SIG-M5 (cell line): ENCODE measurements at regions not wholly inside any gene's neighbourhood (a gene's known extent, or its start where the extent isn't known, plus 50 kb on each side); places are given as distances from the start of the nearest gene placed in this dataset.

Source experiments
- DNase-seq: peaks from one replicate; lab custom pipeline; 2025; lab: John Stamatoyannopoulos, UW

DNA sequence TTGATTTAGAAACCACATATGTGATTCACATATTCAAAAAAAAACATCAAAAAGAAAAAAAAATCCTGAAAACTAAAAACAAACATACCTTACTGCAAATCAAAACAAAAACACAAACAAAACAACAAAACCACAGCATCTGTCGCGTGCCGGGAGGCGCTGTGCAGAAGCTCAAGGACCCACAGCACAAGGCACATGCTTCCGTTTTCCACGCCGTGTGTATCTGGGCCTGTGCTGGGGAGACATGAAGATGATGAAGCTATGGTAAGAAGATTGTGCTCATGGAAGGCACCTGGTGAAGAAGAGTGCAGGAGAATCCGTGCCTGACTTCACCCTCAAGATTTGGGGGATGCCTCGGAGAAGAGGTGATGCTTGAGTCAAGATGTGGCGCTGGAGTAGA, 788.9 kb upstream of the ARRDC4 start:
- DNase-seq: no peak

GRCh38 chr15:97174886-97175540, 785.5 kb upstream of the ARRDC4 start:
- no peak for DNase-seq

GRCh38 chr15:97177151-97177577, 783.3 kb upstream of the ARRDC4 start:
- DNase-seq: no peak

- no peak for DNase-seq
Observed at GRCh38 chr15:97182581-97182980, 777.9 kb upstream of the ARRDC4 start.

- DNase-seq: no peak
Observed at GRCh38 chr15:97189162-97189780, 771.2 kb upstream of the ARRDC4 start.

DNA sequence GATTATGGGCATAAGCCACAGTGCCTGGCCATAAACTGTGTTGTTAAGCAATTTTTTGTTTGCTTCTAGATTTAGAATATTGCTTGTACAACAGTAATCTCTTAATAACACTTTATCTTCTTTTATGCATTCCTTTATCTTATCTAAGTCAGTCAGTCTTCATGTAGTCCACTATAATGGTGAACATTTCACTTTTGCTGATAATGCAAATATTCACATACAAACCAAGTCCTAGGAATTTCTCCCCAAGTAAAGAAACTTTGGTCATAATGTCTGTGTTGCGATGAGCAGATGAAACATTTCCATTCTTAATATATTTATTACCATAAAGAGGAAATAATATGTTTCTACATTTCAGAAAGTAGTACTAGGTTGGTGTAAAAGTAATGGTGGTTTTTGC, 765.8 kb upstream of the ARRDC4 start:
- DNase-seq: no peak

GRCh38 chr15:97196048-97197014, 764.2 kb upstream of the ARRDC4 start:
- DNase-seq: no peak

DNA sequence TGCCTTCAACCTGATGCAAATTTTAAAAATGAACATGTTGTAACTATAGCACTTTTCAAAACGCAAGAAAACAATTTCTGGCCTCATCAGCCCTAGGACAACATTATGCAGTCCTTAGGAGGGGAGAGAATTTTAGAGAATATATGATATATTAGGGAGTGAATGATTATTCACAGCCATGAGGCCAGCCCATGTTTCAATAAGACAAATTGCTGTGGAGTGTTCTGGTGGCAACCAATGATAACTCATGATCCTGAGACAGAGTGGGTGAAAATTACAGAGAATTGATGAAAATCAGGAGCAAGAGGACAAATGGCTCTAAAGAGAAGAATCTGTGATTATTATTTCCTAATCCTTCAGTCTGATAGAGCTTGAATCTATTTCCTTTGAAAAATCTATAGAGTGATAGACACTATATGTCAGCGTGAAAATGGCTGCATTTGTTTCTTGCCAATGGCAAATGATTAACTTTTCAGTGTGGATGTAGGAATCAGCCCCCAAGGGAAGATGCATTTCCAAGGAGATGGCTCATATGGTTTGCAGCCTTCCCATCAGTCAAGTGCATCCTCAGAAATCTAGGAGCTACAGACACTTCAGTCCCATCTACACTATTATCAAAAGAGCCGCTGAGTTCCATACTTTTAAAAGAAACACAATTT, 761.0 kb upstream of the ARRDC4 start:
- DNase-seq: no peak

- DNase-seq: no peak
Observed at GRCh38 chr15:97200161-97200560, 760.3 kb upstream of the ARRDC4 start.

- DNase-seq: no peak
Observed at GRCh38 chr15:97210277-97210676, 750.2 kb upstream of the ARRDC4 start.

DNA sequence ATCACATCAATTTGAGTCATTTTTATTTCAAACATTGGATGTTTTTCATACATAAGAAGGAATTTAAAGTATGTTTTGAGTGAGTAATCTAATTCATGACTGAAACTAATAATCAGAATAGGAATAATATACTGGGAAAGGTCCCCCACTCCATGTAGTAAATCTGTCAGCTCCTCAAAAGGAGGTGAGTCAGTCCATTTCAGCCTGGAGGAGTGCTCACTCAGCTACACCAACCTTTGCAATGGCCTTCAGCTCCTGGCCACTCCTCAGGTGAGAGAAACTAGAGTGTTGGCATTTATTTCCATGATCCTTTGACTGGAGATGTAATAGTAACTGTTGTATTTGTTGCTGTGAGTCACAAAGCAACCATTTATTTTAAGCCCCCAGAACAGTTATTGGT, 744.9 kb upstream of the ARRDC4 start:
- DNase-seq: no peak

GRCh38 chr15:97224191-97224641, 736.3 kb upstream of the ARRDC4 start:
- no peak for DNase-seq

DNA sequence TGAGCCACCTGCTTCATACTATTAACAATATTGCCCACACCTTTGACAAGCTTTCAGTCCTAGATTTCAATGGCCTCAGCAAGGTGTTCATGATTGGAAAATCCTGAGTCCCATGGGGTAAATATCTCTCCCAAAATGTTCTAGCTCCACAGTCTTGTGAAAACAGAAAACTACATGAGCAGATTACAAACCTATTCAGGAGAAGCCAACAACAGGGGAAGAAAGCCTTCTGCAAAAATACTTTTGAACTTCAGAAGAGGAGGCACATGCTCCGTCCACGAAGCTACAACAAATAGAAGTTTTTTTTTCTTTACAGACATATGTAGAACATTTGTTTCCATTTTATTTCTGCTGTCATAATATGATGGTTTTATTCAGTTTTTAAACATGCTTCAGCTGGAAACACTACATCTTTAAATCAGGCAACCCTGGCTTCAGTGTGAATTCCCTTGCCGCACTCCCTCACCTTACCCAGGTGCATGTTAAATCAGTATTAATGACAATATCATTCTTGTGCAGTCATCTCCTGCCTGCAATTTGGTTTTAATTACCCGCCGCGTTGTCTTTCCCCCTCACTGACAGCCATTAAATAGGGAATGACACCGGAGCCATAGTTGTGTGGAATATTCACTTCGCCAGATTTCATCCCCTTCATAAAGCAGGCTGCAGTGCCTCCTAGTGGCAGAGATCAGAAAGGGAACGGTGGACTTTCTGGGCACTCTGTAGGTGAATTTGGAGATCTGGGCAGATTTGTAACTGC, 725.5 kb upstream of the ARRDC4 start:
- no peak for DNase-seq

GRCh38 chr15:97235611-97235985, 724.9 kb upstream of the ARRDC4 start:
- DNase-seq: no peak

GRCh38 chr15:97236140-97236539, 724.4 kb upstream of the ARRDC4 start:
- DNase-seq: no peak

DNA sequence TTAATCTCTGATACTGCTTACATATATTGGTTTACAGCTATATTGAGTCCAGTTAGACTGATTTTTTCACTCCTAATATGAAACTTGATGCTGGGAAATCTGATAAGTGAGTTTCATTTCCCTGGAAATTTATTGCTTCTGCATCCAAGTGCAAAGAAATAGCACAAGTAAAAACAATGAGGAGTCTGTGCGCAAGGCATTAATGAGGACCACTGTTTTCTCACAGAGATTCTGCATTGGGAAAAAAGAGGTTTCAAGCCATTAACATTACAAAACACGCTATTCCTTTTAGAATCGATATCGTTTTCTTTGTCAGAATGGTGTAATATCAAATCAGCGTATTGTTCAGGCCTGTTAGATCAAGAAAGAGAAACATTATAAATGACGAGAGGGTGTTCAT, 723.3 kb upstream of the ARRDC4 start:
- DNase-seq: no peak

DNA sequence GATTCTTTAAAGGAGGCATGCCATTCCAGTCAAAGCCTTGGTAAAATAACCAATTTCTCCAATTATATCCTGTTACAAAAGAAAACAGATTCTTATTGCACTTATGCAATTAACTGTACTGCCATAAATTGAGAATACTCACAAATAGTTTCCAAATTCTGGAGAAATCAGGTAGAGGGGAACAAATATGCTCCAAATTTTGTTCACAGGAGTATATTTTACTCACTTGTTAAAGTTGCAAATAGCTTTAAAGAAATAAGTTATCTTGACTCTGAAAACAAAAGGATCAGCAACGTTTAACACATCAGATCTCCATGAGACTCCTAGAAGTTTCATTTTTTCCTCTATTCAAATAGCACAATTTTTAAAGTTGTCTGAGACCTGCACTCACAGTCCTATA, 712.1 kb upstream of the ARRDC4 start:
- DNase-seq: no peak

GRCh38 chr15:97259943-97260342, 700.6 kb upstream of the ARRDC4 start:
- no peak for DNase-seq

GRCh38 chr15:97301166-97301565, 659.3 kb upstream of the ARRDC4 start:
- DNase-seq: no peak

DNA sequence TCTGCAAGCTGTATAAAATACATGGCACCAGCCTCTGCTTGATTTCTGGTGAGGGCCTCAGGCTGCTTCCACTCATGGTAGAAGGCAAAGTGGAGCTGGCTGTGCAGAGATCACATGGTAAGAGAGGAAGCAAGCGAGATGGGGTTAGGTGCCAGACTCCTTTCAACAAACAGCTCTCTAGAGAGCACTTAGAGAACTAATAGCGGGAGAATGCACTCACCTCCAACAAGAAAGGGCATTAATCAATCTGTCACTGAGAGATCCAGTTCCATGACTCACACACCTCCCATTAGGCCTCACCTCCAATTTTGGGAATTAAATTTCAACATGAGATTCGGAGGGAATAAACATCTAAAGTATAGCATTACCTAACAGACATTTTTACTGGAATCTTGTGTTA, 644.1 kb upstream of the ARRDC4 start:
- DNase-seq: no peak

DNA sequence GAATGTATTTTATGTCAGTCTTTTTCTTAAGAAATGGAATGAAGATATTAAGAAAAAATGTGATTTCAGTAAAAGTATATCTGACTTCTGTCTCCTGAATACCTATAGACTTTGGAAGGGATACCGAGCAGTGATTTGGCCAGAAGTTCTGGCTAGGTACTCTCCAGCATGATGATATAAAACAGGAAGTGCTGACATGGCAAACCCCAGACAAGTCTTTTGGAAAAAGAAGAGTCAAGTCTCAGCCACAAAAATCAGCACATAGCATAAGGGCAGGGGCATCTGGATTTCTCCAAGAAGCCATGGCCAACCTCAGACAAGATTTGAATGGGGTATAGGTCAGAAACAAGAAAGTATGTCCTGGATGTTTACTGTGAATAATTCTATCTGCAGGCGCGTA, 643.3 kb upstream of the ARRDC4 start:
- DNase-seq: no peak

GRCh38 chr15:97319291-97319690, 641.2 kb upstream of the ARRDC4 start:
- no peak for DNase-seq
